GM19351 (cell line): ENCODE measurements at regions not wholly inside any gene's neighbourhood (a gene's known extent, or its start where the extent isn't known, plus 50 kb on each side); places are given as distances from the start of the nearest gene placed in this dataset.

Source experiments
- ATAC-seq: cut with Tn5 transposase; IDR thresholded peaks from one replicate; pipeline ENCODE4 v1.9.1; 2021; ENCODE audit warnings: mild to moderate bottlenecking, moderate library complexity; ENCODE audit not compliant: unreplicated experiment

DNA sequence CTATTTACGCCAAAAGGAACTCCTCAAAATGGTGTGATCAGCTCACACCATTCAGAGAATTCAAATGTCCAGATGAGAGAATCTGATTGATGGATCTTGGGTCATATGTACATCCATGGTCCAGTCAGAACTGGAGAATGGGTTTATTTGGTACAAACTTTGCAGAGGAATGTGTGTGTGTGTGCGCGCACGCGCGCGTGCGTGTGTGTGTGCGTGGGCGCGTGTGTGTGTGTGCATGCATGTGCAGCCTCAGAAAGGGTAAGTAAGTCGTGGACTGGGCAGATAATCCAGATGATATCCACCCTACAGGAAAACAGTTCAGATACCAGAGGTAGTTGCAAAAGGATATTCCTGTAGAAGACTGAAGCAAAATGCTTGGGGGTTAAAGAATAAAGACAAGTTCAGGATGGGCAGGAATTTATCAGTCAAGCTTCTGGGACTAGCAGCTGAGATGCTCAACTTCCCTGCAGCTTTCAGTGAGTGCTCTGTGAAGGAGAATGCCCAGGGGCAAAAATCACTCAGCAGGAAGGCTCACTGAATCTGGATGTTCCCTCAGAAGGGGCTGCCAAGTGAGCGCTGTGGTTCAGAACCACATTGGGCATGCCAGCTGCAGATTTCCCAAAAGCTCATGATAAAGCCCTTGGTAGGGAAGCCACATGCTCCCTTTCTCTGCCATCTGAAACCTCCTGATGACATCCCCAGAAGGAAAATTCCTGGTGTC is 440.5 kb upstream of the SGCD start:
- ATAC-seq: no peak

DNA sequence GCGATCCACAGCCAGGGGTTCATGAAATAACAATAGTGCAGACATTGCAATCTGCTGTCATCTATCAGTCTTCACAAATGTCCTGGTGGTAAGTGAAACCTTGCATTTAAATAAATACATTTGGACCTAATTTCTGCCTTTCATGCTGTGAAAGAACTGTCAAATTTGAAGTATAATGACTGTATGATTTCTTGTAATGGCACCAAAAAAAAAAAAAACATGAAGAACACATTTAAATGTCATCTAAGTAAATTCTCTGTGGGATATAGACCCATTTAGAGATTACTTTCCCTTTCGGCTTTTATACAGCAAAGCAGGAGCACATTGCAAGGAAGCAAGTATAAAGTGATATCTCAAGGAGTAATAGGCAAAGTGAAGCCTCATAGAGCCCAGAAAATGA is 431.5 kb upstream of the SGCD start:
- no peak for ATAC-seq

DNA sequence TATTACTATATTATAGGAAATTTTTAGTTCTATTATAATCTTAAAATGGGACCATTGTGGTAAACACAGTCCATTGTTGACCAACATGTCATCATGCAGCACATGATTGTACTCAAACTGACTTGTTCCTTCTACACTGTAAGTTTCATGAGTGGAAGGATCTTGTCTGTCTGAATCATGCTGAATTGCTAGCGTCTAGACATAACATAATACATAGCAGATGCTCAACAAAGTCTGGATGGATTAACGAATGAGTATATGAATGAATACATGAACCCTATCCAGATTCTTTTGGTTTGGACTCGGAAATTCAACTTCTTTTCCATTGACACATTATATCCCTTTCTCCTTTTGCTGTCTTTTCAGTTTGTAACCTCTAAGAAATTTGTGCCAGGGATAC is 429.2 kb upstream of the SGCD start:
- no peak for ATAC-seq

DNA sequence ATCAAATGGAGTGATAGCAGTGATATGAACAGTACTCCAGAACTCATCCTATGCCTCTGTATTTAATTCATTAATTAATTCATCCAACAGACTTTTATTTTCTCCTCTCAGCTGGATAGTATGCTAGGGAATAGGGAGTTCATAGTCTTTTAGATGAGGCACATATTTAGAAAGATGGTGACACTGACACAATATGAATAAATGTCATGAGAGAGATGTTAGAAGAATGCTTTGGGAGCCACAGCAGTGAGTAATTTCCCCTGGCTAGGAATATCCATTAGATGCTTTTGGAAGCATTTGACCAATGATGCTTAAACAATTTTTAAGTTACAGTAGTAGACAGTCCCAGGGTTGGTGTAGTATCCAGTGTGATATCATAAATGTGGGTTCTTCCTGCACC is 428.7 kb upstream of the SGCD start:
- ATAC-seq: no peak

DNA sequence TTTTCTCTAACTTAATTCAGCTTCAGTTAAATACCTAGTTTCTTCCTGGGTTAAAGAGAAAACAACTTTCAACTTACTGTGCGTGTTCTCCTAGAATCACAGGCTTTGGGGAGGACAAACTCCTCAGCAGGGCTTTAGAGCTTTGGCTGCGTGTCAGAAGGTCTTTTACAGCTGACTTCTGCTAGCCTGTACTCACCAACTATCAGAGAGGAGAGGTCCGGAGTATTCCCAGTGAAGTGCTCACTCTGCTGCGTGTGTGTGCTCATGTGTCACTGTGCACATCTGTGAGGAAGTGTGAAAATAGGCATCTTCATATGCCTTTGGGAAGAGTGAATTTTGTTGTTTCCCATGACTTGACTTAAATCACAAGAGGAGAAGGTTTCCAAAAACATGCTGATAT is 423.2 kb upstream of the SGCD start:
- no peak for ATAC-seq

DNA sequence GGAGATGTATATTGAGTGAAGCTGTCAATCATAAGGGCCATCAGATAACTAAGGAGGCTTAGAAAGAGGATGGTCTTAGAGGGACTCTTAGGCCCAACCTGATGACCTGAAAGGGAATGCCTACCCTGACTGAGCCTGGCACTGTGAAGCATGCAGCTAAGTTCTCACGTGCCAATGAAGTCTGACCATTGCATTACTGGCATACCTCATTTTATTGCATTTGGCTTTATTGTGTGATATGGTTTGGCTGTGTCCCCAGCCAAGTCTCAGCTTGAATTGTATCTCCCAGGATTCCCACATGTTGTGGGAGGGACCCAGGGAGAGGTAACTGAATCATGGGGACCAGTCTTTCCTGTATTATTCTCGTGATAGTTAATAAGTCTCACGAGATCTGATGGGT is 421.6 kb upstream of the SGCD start:
- no peak for ATAC-seq

DNA sequence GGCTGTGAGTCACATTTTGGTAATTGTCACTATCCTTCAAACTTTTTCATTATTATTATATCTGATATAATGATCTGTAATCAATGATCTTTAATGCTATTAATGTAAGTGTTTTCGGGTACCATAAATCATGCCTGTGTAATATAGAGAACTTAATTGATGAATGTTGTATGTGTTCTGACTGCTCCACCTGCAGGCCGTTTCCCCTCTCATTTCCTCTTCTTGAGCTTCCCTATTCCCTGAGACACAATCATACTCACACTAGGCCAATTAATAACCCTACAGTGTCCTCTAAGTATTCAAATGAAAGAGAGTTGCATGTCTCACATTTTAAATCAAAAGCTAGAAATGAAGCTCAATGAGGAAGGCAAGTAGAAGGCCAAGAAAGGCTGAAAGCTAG is 420.9 kb upstream of the SGCD start:
- ATAC-seq: no peak

DNA sequence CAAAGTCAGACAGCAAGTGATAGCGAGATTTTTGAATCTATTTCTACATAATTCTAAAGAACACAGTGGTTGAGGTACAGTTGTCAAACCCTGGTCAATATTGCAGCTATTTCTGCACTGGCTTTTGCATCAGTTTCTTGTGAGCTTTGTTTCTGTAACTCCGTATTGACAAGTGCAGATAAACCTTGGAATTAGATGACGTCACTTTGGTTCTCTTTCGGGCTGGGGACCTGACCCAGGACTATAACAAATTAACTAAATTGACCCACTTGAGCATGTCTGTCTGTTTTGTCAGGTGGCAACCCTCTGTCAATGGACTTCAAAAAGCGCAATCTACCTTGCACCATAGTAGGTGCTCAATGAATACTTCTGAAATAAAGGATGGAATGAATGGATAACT is 418.4 kb upstream of the SGCD start:
- ATAC-seq: no peak

DNA sequence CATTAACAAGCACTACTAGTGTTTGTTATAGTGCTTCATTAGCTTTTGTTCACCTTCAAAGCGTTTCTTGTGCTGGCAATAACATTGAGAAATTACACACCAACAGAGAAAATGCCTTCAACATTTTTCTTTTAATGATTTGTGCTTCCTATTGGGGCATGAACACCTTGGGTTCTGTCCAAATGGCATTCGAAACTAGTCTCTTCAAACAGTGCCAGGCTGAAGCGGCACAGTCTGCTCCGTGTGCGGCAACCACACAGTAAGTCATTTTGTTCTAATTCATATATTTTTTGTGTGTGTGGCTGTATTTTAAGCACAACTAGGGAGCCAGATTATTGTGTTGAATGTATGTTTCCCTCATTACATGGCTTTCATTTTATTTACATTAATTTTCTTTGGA is 414.7 kb upstream of the SGCD start:
- ATAC-seq: no peak

DNA sequence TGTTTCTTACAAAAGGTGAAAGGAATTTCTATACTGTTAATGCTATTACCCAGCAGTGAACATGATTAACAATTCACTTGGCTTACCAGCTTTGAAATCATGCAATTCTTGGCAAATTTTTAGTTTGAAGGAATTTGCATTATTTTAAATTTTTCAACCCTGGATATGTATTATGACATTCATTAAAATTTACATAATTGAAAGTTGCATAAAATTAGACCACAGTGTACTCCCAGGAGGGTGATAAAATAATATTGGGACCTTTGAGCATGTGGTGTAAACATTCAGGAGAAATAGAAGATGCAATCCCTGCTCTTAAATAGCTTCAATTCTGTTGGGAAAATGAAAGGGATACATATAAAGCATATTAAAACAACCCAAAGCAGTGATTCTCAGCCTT is 412.2 kb upstream of the SGCD start:
- no peak for ATAC-seq

DNA sequence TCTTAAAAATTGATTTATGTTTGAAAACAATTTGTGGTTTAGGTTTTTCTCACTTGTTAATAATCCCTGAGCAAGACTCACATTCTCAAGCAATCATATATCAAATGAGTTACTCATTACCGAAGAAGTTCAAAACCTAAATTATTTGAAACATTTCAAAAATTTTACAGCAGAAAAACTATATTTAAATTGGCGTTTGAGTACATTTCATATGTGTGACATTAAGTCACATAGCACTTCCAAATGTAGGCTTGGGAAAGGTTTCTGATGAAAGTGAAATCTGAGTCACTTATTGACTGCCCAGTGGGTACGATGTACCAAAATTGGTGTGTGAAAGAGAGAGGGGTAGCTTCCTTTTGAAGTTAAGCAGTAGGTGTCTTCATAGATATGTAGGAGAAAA is 411.4 kb upstream of the SGCD start:
- ATAC-seq: no peak

DNA sequence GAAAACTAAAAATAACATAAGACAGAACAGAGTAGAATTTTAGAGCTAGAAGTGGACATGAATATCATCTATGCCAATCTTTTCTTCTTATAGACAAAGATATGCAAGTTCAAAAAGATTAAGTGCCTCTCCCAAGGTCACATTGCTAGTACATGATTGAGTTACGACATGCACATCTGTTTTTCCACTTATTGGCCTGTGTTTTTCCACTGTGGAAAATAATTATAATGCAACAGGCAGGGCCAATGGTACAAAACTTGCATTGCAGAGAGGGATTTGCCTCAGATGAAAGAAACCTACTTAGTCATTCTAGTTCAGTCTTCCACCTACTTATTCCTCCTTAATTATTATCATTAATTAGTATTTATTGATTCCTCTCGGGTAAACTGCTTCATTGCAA is 407.8 kb upstream of the SGCD start:
- no peak for ATAC-seq

DNA sequence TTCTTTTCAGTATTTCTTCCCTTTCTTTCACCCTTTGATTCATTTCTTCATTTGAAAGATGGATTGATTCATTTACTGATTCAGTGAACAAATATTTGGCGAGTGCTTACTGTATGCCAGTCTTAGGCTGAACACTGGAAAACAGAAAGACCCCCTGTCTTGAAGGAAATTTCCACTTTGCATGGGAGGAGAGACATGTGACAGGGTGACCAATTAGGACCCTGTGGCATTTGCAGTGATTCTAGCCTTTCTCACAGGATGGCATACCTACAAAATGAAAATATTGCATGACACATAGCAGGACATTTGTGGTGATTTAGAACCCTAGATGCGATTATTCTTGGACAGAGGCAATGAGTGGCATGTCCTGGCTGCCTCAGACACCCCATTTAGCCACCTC is 407.2 kb upstream of the SGCD start:
- ATAC-seq: no peak

DNA sequence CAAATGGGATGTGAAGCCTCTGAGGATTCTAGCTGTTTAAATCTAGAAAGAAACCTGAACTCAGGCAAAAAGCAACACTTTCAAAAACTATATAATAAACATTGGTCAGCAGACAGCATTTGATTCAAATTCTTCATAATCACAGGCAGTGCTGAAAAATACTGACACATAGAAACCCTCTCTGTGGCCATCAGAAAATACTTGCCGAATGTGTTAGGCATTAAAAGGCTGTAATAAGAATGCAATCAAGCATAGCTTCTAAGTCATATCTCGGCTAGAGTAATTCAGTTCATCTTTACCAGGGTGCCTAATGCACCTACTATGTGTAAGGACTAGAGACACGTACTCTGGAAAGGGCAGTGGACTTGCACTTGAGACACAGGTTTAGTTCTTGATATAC is 405.3 kb upstream of the SGCD start:
- ATAC-seq: no peak

DNA sequence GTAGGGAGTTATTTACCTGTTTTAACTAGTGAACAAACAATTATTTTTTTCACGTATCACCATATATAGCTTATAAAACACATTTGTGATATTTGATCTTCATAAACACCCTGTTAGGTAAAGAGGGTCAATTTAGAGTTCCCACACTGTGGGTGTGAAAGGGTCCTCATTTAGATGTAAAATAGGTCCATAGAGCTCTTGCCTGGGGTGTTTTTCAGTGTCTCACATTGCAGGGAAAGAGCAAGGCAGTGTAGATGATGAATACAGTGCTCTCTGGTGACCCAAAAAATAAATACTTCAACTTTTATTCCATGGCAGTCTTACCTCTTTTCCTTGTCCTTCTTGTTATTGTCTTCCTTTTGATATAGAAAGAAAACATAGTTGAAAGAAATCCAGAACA is 403.2 kb upstream of the SGCD start:
- ATAC-seq: no peak

DNA sequence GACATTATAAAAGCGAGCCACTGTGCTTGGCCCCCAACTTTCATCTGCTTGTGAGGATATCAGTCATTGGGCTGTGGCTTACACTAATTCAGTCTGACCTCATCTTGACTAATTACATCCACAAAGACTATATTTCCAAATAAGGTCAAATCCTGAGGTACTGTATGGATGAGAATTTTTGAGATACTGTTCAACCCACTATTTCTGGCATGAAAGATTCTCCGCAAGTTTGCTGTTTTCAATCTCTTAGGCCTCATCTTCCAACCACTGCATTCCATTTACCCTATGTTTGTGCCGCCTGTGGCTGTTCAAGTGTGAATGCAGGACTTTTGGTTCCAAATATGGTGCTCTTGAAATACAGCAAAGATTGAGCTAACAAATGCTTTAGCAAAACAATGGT is 400.9 kb upstream of the SGCD start:
- ATAC-seq: no peak

DNA sequence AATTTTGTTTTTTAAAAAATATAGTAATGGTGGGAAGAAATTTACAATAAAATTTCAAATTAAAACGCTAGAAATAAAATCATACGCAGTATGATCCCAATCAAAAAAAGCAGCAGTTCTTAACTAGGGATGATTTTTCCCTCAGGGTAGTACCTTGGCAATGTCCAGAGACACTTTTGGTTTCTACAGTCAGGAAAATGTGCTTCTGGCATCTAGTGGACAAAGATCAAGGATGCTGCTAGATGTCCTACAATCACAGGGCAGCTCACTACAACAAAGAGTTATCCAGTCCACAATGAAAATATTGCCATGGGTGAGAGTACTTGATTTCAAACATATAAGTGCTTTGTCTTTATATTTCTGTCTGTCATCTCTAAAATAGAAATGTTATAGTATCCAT is 400.2 kb upstream of the SGCD start:
- ATAC-seq: no peak

DNA sequence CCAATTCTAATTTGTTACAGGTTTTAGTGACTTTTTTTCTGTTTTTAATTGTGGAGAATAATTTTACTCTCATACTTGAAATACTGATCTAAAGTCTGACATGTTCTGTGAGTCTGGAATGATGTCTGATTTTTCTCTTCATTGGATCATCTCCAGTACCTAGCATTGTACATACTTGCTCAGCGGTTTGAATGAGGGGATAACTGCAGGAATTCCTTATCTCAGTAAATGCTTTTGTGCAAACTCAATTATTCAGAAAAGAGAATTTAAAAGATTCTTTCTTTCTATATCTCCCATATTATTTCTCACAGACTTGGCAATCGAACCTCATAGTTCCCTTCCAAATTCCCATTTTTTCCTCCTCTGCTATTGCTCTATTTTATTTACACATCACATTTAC is 397.9 kb upstream of the SGCD start:
- no peak for ATAC-seq

DNA sequence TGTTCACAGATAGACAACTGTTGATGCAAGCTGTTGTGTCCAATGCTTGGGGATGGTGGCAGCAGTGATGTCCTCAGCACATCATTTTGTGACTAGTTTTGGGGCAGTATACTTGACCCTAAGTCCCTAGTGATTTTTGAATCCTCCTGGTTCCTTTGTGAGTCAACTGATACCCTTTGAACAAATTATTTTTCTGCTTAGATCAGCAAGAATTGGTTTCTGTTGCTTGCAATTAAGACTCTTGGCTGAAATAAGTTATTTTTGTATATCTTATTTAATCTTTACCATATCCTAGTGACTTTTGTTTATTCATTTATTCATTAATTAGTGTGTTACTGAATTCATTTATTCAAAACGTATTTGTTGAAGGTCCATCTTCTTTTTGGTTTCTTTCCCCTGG is 392.0 kb upstream of the SGCD start:
- ATAC-seq: no peak

DNA sequence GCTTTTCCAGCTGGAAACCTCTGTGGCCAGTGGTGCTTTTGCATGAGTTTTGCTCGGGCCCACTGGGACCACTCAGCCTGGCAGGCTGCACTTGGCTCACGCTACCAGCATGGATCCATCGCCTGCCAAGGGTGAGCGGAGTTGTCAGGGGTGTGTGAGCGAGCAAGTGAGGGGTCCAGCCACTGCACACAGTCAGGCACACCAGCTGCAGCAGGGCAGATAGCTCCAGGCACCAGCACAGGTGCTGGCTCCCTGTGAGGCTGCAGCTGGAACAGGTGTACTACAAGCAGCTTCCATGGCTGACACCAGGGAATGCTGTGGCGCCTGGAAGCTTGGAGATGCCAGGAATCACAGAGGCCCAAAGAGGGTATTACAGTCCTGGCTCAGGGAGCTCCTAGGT is 391.2 kb upstream of the SGCD start:
- ATAC-seq: no peak

DNA sequence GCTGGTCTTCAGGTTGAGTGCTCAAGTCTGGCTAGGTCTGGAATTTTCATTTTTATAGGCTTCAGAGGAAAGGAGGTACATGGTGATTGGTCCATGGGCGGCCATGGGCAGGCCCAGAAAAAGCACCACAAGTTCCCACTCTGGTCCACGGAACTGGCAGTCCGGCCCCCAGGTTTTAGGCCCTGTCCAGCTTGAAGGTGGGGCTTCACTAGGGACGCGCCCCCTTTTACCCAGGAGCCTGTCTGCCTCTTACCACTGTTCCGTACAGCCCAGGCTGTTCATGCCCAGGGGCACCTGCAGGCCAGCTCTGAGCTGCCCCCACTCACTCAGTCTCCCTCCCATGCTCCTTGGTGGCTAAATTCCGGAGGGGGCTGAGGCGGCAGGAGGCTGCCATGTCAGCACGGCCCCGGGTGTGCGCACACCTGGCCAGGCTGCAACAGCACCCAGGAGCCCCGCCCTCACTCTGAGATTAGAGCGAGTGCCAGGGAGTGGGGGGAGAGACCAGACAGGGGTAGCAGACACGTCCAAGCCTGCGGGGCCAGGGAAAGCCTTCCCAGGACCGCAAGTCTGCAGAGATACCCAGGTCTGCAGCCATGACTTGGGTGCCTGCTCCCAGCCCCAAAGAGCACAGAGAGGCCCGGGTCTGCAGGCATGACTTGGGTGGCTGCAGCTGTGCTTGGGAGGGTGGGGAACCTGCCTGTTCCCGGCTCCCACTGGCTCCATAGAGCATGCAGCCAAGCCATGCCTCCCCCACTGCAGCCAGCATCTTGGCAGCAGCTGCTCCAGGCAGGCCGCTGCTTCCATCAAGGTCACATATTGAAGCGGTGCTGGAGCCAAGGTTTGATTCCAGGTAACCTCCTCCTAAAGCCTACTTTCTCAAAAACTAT is 390.2 kb upstream of the SGCD start:
- no peak for ATAC-seq

DNA sequence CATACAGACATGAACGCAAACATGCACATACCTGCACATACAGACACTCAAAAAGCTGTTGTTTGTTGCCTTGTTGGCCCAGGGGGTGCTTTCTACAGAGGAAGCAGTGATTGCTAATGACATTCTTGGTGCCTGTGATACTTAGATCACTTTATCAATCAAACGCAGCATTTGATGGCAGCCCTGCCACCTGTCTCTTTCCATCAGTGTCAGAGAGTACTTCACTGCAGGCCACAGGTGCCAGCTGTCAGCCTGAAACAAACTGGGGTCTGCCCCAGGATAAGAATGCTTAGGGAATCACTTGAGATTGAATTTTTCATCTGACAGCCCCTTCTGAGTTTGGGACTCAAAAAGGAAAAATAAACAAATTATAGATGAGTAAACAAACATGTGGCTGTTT is 388.9 kb upstream of the SGCD start:
- no peak for ATAC-seq

DNA sequence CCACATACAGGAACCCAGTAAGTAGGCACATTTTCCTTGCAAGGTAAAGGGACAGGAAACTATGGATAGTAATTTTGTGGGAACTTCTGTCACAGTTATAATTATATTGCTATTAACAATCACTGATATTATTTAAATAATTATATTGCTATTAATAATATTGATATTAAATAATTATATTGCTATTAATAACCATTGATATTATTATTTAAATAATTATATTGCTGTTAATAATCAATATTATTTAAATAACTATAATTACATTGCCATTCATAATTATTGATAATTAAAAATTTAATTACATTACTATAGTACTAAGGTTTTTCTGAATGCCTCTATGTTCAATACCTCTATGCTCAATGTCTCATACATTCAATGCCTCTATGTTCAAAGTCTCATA is 385.6 kb upstream of the SGCD start:
- no peak for ATAC-seq
